MM.1S (cell line): ENCODE measurements at regions not wholly inside any gene's neighbourhood (a gene's known extent, or its start where the extent isn't known, plus 50 kb on each side); places are given as distances from the start of the nearest gene placed in this dataset.

Experiments
- DNase-seq: peaks from one replicate; pipeline ENCODE4 v3.0.0-alpha.2; 2015
- H2AFZ ChIP-seq: fragments of 300-600 bp; sonication (generic); 2 replicates; pipeline ENCODE4 v1.6.0; 2016; ENCODE audit warnings: antibody characterized with exemption, low read length
- H3F3A ChIP-seq: fragments of 300-600 bp; sonication (generic); 2 replicates; pipeline ENCODE4 v1.6.1; 2016; ENCODE audit warnings: mild to moderate bottlenecking, antibody characterized with exemption, low read length, moderate library complexity, mixed read lengths; ENCODE audit not compliant: insufficient read depth
- H3K27ac ChIP-seq: fragments of 300-600 bp; sonication (generic); 2 replicates; pipeline ENCODE4 v1.5.1; 2016; ENCODE audit warnings: mild to moderate bottlenecking, low read length
- H3K27me3 ChIP-seq: fragments of 300-600 bp; sonication (generic); replicated peaks from 2 replicates; pipeline ENCODE4 v1.6.0; 2016; ENCODE audit warnings: low read length; ENCODE audit not compliant: insufficient read depth
- H3K36me3 ChIP-seq: fragments of 300-600 bp; sonication (generic); replicated peaks from 2 replicates; pipeline ENCODE4 v1.6.1; 2016; ENCODE audit warnings: mild to moderate bottlenecking, low read length, mixed read lengths; ENCODE audit not compliant: insufficient read depth
- H3K4me1 ChIP-seq: fragments of 300-600 bp; sonication (generic); 2 replicates; pipeline ENCODE4 v1.6.1; 2016; ENCODE audit warnings: low read length, mixed read lengths
- H3K4me2 ChIP-seq: fragments of 300-600 bp; sonication (generic); 2 replicates; pipeline ENCODE4 v1.6.0; 2016; ENCODE audit warnings: low read depth, low read length
- H3K4me3 ChIP-seq: fragments of 300-600 bp; sonication (generic); 2 replicates; pipeline ENCODE4 v1.5.1; 2016; ENCODE audit warnings: low read length, mixed read lengths
- H3K79me2 ChIP-seq: fragments of 300-600 bp; sonication (generic); 2 replicates; pipeline ENCODE4 v1.6.1; 2016; ENCODE audit warnings: mixed run types, low read length, mixed read lengths
- H3K9ac ChIP-seq: fragments of 300-600 bp; sonication (generic); 2 replicates; pipeline ENCODE4 v1.6.1; 2016; ENCODE audit warnings: low read length, mixed read lengths
- H3K9me2 ChIP-seq: fragments of 300-600 bp; sonication (generic); replicated peaks from 2 replicates; pipeline ENCODE4 v1.6.1; 2016; ENCODE audit warnings: mild to moderate bottlenecking, low read length, mixed read lengths; ENCODE audit not compliant: insufficient read depth
- H3K9me3 ChIP-seq: fragments of 300-600 bp; sonication (generic); replicated peaks from 2 replicates; pipeline ENCODE4 v1.6.1; 2016; ENCODE audit warnings: mild to moderate bottlenecking, low read length, mixed read lengths; ENCODE audit not compliant: insufficient read depth
- H4K20me1 ChIP-seq: fragments of 300-600 bp; sonication (generic); 2 replicates; pipeline ENCODE4 v1.6.1; 2016; ENCODE audit warnings: mild to moderate bottlenecking, low read length, moderate library complexity, mixed read lengths; ENCODE audit not compliant: insufficient read depth
- CTCF ChIP-seq: fragments of 300-600 bp; sonication (generic); IDR thresholded peaks from 2 replicates; pipeline ENCODE4 v1.5.1; 2016; ENCODE audit warnings: antibody characterized with exemption, low read length, mixed read lengths
- EZH2 ChIP-seq: fragments of 300-600 bp; sonication (generic); optimal IDR thresholded peaks from 2 replicates; pipeline ENCODE3; 2017; ENCODE audit warnings: low read depth, mild to moderate bottlenecking, antibody characterized with exemption, low read length, mixed read lengths
- EZH2phosphoT487 ChIP-seq: fragments of 300-600 bp; sonication (generic); IDR thresholded peaks from 2 replicates; pipeline ENCODE4 v1.6.1; 2018; ENCODE audit warnings: antibody characterized with exemption, low read length

- TF ChIP-seq EZH2phosphoT487, result no peak
- TF ChIP-seq CTCF, result no peak
- TF ChIP-seq EZH2, result no peak
- Histone ChIP-seq H3K79me2 (no peaks in the 10 kb centered on the region), H2AFZ (no peak overlapping the region), H4K20me1 (no peaks in the 10 kb centered on the region), H3K4me3 (no peak overlapping the region), H3K27me3 (no peaks in the 10 kb centered on the region), H3K9ac (no peak overlapping the region), H3K36me3 (no peaks in the 10 kb centered on the region), H3K4me1 (no peaks in the 10 kb centered on the region), H3K9me3 (no peaks in the 10 kb centered on the region), H3F3A (no peaks in the 10 kb centered on the region), H3K27ac (no peak overlapping the region), H3K4me2 (no peak overlapping the region), H3K9me2 (no peaks in the 10 kb centered on the region)
- DNase-seq, result no peak
Measured at GRCh38 chr5:77928776-77929300, 152.7 kb upstream of the TBCA start.

GRCh38 chr5:77926337-77926736 is 150.2 kb upstream of the TBCA start:
- Histone ChIP-seq H3K4me3 (no peak overlapping the region), H3K9me2 (no peaks in the 10 kb centered on the region), H3K9ac (no peak overlapping the region), H3K79me2 (no peaks in the 10 kb centered on the region), H3K9me3 (no peaks in the 10 kb centered on the region), H3K4me1 (no peaks in the 10 kb centered on the region), H3K27ac (no peak overlapping the region), H4K20me1 (no peaks in the 10 kb centered on the region), H3K36me3 (no peaks in the 10 kb centered on the region), H3F3A (no peaks in the 10 kb centered on the region), H3K27me3 (no peaks in the 10 kb centered on the region), H3K4me2 (no peak overlapping the region), H2AFZ (no peak overlapping the region)
- no peak for DNase-seq
- no peak for TF ChIP-seq EZH2phosphoT487
- TF ChIP-seq CTCF, result no peak
- TF ChIP-seq EZH2, result no peak

- Histone ChIP-seq H3K79me2 (no peaks in the 10 kb centered on the region), H3K4me1 (no peaks in the 10 kb centered on the region), H3K4me3 (no peak overlapping the region), H4K20me1 (no peaks in the 10 kb centered on the region), H3K27ac (no peak overlapping the region), H2AFZ (no peak overlapping the region), H3K36me3 (no peaks in the 10 kb centered on the region), H3K9me3 (no peaks in the 10 kb centered on the region), H3K9ac (no peak overlapping the region), H3K4me2 (no peak overlapping the region), H3K27me3 (no peaks in the 10 kb centered on the region), H3K9me2 (no peaks in the 10 kb centered on the region), H3F3A (no peaks in the 10 kb centered on the region)
- TF ChIP-seq EZH2phosphoT487, result no peak
- no peak for TF ChIP-seq CTCF
- TF ChIP-seq EZH2, result no peak
- DNase-seq, result no peak
Measured at GRCh38 chr5:77925503-77925902, 149.4 kb upstream of the TBCA start.
